Rectal smooth muscle tissue (tissue), 1 donor: ENCODE measurements at regions not wholly inside any gene's neighbourhood (a gene's known extent, or its start where the extent isn't known, plus 50 kb on each side); places are given as distances from the start of the nearest gene placed in this dataset.

Experiments
- H3K27ac ChIP-seq: one replicate; pipeline ENCODE4 v1.7.0; 2013; ENCODE audit warnings: low read depth, low read length, inconsistent platforms
- H3K27me3 ChIP-seq: one replicate; pipeline ENCODE4 v1.7.0; 2013; ENCODE audit warnings: low read length; ENCODE audit not compliant: control insufficient read depth, insufficient read depth
- H3K36me3 ChIP-seq: one replicate; pipeline ENCODE4 v1.7.0; 2013; ENCODE audit warnings: low read length; ENCODE audit not compliant: control insufficient read depth, insufficient read depth
- H3K4me1 ChIP-seq: one replicate; pipeline ENCODE4 v1.7.0; 2013; ENCODE audit warnings: low read length; ENCODE audit not compliant: control insufficient read depth, insufficient read depth
- H3K4me3 ChIP-seq: one replicate; pipeline ENCODE4 v1.7.0; 2013; ENCODE audit warnings: low read length
- H3K9ac ChIP-seq: one replicate; pipeline ENCODE4 v1.7.0; 2013; ENCODE audit warnings: low read length

DNA sequence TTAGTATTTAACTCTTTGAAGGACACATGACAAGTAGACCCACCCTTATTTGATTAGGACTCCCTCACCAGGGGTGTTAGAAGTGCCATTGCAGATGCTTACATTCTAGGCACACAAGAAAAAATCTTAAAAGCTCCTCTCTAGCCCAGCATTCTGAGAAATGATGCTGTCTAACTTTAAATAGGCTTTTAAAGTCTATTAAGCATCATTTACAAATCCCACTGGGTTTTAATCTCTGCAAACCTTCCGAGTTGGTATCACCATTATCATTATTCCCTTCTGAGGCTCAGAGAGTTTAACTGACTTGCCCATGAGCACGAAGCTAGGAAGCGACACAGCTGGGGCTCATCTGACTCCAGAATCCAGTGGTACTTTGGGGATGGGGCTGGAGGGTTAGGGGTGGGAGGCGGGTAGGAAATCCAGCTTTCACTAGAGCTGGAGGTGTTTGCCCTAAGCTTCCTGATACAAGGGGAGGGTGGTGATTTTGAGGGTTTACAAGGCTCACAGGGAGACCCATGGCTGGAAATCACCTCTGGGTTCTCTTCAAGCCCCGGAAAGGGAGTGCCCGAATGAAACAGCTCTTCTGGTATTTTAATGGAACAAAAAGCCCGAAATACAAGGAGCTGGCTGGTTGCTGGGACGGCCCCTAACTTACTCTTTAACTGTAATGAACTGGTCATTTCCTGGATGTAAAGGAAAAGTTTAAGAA lies 109.2 kb upstream of the FUT8 start:
- no peaks in the 10 kb centered on the region for H3K36me3 ChIP-seq
- no peaks in the 10 kb centered on the region for H3K4me1 ChIP-seq
- no peak overlapping the region for H3K27ac ChIP-seq
- no peak overlapping the region for H3K9ac ChIP-seq
- H3K4me3 ChIP-seq: no peak overlapping the region
- H3K27me3 ChIP-seq: no peaks in the 10 kb centered on the region

- H3K27me3 ChIP-seq: no peaks in the 10 kb centered on the region
- H3K9ac ChIP-seq: no peak overlapping the region
- H3K36me3 ChIP-seq: no peaks in the 10 kb centered on the region
- no peak overlapping the region for H3K27ac ChIP-seq
- H3K4me3 ChIP-seq: no peak overlapping the region
- H3K4me1 ChIP-seq: no peaks in the 10 kb centered on the region
Observed at GRCh38 chr14:65303899-65304222, 108.7 kb upstream of the FUT8 start.

DNA sequence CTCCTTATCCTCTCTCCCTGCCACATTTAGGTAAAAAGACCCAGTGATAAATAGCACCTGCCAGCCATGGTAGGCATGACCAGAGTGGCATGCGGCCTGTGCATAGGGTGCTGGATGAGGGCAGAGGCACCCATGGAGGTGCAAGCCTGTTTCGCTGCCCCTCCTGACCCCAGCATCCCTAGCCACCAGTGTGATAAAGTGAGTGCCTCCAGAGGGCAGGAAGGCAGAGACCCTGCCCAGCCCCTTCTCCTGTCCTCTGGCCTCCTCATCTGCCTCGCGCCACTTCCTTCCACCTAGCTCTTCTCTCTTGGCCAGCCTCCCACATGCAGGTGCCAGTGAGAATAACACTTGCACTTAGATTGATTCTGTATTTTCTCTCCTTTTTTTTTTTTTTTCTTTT lies 108.3 kb upstream of the FUT8 start:
- H3K9ac ChIP-seq: no peak overlapping the region
- H3K27me3 ChIP-seq: no peaks in the 10 kb centered on the region
- no peaks in the 10 kb centered on the region for H3K36me3 ChIP-seq
- H3K4me3 ChIP-seq: no peak overlapping the region
- H3K4me1 ChIP-seq: no peaks in the 10 kb centered on the region
- no peak overlapping the region for H3K27ac ChIP-seq

- Histone ChIP-seq H3K36me3 (no peaks in the 10 kb centered on the region), H3K9ac (no peak overlapping the region), H3K4me3 (no peak overlapping the region), H3K27me3 (no peaks in the 10 kb centered on the region), H3K27ac (no peak overlapping the region), H3K4me1 (no peaks in the 10 kb centered on the region)
Observed at GRCh38 chr14:65304963-65305362, 107.6 kb upstream of the FUT8 start.

GRCh38 chr14:65308536-65308935 lies 104.0 kb upstream of the FUT8 start:
- H3K9ac ChIP-seq: no peak overlapping the region
- no peaks in the 10 kb centered on the region for H3K36me3 ChIP-seq
- H3K27ac ChIP-seq: no peak overlapping the region
- H3K27me3 ChIP-seq: no peaks in the 10 kb centered on the region
- H3K4me3 ChIP-seq: no peak overlapping the region
- H3K4me1 ChIP-seq: no peaks in the 10 kb centered on the region

- Histone ChIP-seq H3K36me3 (no peaks in the 10 kb centered on the region), H3K4me3 (no peak overlapping the region), H3K27ac (no peak overlapping the region), H3K4me1 (no peaks in the 10 kb centered on the region), H3K27me3 (no peaks in the 10 kb centered on the region), H3K9ac (no peak overlapping the region)
Observed at GRCh38 chr14:65310568-65310967, 102.0 kb upstream of the FUT8 start.

DNA sequence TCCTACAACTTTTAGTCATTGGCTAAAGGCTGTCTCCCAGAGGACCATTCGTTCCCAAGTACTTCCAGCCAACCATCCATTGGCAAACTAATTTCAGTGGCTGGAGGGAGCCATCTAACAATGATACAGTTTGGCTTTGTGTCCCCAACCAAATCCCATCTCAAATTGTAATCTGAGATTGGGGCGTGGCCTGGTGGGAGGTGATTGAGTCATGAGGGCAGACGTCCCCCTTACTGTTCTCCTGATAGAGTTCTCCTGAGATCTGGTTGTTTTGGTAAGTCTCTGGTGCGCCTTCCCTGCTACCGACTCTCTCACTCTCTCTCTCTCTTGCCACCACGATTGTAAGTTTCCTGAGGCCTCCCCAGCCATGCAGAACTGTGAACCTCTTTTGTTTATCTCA lies 99.7 kb upstream of the FUT8 start:
- Histone ChIP-seq H3K27me3 (no peaks in the 10 kb centered on the region), H3K4me3 (no peak overlapping the region), H3K4me1 (no peaks in the 10 kb centered on the region), H3K9ac (no peak overlapping the region), H3K36me3 (no peaks in the 10 kb centered on the region), H3K27ac (no peak overlapping the region)

DNA sequence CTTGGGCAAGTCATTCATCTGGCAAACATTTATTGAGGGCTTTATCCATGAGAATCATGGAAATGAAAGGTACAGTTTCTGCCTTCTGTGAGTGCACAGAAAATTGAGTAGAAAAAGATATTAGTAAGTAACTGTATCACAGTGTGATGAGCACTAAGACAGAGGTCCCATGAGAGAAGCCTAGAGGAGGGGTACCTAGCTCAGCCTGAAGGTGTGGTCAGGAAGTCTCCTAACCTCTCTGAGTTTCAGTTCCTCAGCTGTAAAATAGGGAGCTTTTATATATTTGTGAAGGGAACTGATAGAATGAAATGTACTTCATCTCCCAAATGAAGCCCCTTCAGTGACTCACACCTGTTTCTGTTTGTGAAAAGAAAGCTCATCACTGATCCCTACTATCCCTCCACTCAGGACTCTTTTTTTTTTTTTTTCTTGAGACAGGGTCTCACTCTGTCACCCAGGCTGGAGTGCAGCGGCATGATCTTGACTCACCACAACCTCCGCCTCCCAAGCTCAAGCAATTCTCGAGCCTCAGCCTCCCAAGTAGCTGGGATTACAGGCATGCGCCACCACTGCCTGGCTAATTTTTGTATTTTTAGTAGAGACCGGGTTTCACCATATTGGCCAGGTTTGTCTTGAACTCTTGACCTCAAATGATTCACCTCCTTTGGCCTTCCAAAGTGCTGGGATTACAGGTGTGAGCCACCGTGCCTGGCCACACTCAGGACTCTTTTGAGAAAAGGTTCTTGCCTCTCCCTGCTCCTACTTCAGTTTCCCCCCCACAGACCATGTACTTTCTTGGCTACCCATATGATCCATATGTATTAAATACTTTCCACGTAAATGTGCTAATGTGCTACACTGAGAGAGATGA lies 93.7 kb upstream of the FUT8 start:
- Histone ChIP-seq H3K27ac (no peak overlapping the region), H3K36me3 (no peaks in the 10 kb centered on the region), H3K9ac (no peak overlapping the region), H3K4me3 (no peak overlapping the region), H3K4me1 (no peaks in the 10 kb centered on the region), H3K27me3 (no peaks in the 10 kb centered on the region)

DNA sequence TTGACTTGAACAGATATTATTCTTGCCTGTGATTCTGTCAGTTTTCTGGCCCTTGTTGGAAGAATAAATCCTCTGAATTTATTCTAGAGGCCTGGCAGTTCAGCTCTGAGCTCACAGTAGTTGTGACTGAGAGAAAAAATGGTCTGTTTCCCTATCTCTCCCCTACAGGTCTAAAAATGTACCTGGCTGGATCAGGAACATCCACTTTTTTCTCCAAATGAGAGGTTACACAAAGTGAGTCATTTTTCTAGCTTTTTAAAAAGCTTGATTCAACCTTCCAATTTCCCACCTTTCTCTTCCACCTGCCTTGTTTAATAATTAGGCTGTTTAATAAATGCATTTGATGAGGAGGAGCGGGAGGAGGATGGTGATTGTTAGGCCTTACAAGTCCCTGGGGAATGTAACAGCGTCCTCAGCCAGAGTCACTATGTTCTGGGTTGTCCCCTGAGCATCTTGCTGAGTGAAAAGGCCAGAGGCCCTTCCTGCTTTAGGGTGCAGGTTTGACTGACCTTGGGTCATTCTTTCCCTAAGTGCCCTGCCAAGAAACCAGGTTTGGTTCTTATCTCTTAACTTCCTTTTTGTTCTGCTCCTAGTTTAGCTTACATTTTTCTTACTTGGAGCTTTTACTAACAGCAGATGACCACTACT lies 91.7 kb upstream of the FUT8 start:
- no peaks in the 10 kb centered on the region for H3K36me3 ChIP-seq
- no peak overlapping the region for H3K27ac ChIP-seq
- no peaks in the 10 kb centered on the region for H3K4me1 ChIP-seq
- H3K9ac ChIP-seq: no peak overlapping the region
- no peak overlapping the region for H3K4me3 ChIP-seq
- no peaks in the 10 kb centered on the region for H3K27me3 ChIP-seq

- H3K9ac ChIP-seq: no peak overlapping the region
- H3K4me3 ChIP-seq: no peak overlapping the region
- no peaks in the 10 kb centered on the region for H3K36me3 ChIP-seq
- H3K27ac ChIP-seq: no peak overlapping the region
- no peaks in the 10 kb centered on the region for H3K27me3 ChIP-seq
- H3K4me1 ChIP-seq: no peaks in the 10 kb centered on the region
Observed at GRCh38 chr14:65321370-65321875, 91.1 kb upstream of the FUT8 start.

DNA sequence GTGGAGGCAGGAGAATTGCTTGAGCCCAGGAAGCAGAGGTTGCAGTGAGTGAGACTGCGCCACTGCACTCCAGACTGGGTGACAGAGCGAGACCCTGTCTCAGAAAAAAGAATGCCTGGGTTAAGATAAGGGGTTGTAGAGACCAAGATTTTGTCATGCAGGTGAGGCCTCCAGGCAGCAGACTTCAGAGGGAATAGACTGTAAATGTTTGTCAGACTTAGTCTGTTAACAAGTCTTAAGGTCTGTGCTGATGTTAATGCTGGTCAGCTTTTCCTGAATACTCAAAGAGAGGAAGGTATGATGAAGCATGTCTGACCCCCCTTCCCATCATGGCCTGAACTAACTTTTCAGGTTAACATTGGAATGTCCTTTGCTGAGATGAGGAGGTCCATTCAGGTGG lies 83.0 kb upstream of the FUT8 start:
- Histone ChIP-seq H3K27me3 (no peaks in the 10 kb centered on the region), H3K4me1 (peaks cover 5% of the 10 kb centered on the region), H3K36me3 (no peaks in the 10 kb centered on the region), H3K4me3 (no peak overlapping the region), H3K27ac (no peak overlapping the region), H3K9ac (no peak overlapping the region)

GRCh38 chr14:65329911-65330310 lies 82.6 kb upstream of the FUT8 start:
- no peak overlapping the region for H3K27ac ChIP-seq

More at GRCh38 chr14:65329911-65330310, 82.6 kb upstream of the FUT8 start:
- H3K36me3 ChIP-seq: no peaks in the 10 kb centered on the region
- no peak overlapping the region for H3K4me3 ChIP-seq
- H3K4me1 ChIP-seq: peaks cover 9% of the 10 kb centered on the region
- H3K27me3 ChIP-seq: no peaks in the 10 kb centered on the region
- H3K9ac ChIP-seq: no peak overlapping the region
